Kasumi-1 (cell line): ENCODE measurements at regions not wholly inside any gene's neighbourhood (a gene's known extent, or its start where the extent isn't known, plus 50 kb on each side); places are given as distances from the start of the nearest gene placed in this dataset.

Experiments
- DNase-seq, 2 experiments: peaks; one replicate each; lab custom pipeline; 2025; lab: John Stamatoyannopoulos, UW

DNA sequence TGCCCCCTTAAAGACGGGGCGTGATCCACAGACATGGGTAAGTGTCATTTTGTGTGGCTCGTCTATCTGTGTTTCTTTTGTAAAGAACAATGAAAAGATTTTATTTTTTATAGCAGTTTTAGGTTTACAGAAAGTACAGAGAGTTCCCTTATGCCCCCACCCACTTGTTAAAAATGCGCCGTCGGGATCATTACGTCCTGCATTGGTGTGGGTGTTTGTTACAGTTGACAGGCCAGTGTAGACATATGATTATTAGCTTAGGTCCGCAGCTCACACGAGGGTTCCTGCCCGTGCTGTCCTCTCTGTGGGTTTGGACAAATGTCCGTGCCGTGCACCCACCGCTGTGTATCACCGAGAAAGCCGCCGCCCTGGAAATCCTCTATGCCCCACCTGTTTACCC lies 50.5 kb downstream of the RGS12 start:
- DNase-seq: no peak

DNA sequence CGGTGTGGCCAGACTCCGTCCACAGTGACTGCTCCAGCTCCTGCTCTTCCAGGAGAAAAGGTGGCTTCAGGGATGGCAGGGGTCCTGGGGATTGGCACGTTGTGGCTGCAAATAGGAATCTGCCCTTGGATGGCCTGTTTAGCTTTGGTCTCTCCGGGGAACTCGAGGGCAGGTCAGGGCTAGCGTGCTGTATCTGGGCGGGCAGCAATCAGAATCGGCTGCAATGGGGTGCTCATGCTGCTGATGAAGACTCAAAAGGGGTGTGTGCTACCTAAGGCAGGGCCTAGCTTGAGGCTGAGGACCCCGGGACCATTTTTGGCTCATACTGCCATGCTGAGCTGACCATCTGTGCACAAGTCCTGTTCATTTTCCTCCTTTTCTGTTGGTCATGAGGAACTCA lies 51.3 kb downstream of the RGS12 start:
- DNase-seq: no peak

DNA sequence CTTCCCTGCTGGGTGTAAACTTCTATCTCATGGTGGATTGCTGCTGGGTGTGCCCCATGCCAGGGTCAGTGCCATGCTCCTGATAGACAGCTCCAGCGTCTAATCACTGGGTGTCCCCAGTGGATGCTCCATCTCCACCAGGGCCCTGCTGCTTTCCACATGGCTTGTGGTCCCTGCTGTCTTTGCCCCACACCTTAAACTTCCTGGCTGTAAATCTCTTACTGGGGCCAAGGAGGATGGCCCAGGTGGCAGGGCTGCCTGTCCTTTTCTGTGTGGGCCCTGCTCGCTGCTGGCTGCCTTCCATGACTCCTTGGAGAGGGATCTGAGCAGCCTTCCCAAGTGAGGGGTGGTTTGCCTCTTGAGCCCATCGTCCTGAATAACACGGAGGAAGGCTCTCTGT lies 51.8 kb downstream of the RGS12 start:
- no peak for DNase-seq

DNA sequence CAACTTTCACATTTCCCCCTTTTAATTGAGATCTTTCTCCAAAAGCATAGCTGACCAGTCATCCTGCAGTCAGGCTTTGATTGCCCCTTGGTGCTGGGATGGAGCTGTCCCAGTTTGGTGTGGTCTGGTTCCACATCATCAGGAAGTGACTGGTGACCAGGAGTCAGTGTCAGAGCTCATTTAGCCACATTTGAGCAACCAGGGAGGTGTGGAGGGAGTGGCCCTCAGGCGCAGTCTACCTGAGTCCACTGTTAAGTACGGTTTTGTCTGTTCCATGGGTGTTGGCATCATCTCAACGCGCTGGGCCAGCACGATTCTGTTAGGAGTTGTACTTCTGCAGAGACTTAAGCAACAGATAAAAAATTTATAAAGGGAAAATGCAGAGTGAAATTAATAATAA lies 52.6 kb downstream of the RGS12 start:
- no peak for DNase-seq

- peak; percentile 82 to 93 for DNase-seq
Observed at GRCh38 chr4:3346146-3346545, 53.3 kb downstream of the RGS12 start.

- DNase-seq: no peak
Observed at GRCh38 chr4:3347871-3348270, 55.0 kb downstream of the RGS12 start.

DNA sequence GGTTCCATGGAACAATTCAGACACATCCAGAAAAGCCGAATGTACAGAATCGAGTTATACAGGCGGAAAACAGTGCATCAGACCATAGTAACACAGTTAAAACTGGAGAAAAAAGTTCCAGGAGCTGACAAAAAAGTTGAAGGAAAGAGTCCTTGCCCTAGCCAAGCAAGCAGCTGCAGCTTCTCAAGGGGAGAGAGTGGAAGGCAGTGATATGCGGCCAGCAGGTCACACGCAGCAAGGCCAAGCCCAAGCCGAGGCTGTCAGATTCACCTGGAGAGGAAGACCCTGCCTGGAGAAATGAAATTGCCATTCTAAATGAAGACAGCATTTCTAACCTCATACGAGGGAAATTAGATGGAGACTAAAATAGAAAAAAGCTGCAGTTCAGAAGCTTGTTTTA lies 55.8 kb downstream of the RGS12 start:
- DNase-seq: no peak

DNA sequence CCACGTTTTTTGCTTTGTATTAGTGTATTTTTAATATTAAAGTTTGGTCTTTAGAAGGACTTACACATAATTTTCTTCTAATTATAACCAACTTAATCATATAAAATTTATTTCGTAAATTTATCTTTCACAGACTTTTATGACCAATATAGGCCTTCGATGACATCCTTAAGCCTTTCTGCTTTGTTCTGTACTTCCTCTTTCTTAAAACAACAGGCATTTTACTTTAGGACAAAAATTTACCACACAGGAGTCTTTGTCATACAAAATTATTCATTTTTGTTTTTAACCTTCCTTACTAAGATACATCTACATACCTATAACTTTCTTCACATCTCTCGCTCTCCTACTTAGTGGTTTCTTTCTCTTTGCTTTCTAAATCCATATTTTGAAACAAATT lies 56.3 kb downstream of the RGS12 start:
- DNase-seq: peak; percentile 28 to 47

DNA sequence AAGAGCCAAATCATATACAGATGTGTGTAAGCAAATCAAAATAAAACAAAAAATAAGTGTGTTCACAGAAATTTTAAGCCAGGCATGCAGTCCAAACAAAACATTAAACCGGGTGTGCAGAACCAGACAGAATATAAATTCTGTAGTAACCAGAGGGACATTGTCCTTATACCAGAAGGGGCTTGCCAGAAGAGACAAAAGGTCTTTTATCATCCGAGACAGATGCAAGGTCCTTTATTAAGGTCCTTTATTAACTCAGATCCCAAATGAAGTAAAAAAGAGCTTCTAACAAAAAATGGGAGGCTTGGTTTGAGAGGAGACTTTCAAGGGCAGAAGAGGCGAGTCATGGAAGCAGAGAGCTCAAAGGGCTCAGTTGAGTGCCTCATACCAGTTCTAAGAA lies 59.2 kb downstream of the RGS12 start:
- no peak for DNase-seq

DNA sequence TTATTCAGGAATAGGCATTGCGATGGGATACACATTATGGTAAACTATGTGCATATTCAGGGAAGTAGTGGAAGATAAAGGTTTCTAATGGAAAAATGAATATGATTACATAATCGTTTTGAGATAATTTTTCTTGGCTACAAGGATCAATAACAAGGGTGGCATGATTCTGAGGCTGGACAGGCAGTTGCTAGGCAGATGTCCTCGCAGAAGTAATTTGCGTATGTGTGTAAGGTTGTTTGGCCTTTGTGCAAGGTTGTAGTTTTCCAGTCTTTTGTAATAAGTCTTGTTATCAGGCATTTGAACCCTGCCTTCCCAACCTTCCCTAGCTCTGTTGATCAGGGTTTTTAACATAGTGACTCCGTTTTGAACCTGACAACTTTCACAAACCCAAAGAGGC lies 59.7 kb downstream of the RGS12 start:
- no peak for DNase-seq

GRCh38 chr4:3352941-3353594 lies 60.2 kb downstream of the RGS12 start:
- DNase-seq: no peak

DNA sequence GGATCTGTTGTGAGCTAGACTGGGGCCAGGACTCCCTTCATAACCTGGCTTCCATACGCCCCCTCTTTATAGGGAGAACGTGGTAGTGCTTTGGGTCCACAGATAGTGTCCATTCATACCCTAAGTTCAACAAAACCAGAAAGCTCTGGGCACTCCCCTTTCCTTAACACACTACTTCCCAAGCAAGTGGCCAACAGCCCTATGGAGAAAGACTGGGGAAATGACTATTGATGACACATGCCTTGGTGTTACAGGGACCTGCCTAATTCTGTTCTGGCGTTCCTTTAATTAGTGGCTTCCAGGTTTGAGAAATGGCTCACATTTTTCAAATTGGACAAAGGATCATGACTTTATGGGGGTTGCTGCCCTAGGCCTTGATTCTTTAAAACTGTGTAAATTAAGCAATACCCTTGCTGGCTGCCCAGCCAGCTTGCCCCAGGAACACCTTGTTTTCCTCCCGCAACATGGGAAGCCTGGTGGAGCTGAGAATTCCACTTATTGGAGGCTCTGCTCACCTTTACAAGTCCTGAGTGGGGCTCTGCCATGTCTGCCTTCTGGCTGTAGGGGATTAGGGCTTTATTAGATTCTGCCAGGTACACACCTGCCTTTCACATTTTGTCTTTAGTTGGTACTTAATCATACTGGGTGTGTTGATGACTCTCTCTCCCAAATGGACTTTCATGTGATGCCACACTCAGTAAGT lies 61.1 kb downstream of the RGS12 start:
- DNase-seq: no peak

- DNase-seq: no peak
Observed at GRCh38 chr4:3354455-3354811, 61.6 kb downstream of the RGS12 start.

DNA sequence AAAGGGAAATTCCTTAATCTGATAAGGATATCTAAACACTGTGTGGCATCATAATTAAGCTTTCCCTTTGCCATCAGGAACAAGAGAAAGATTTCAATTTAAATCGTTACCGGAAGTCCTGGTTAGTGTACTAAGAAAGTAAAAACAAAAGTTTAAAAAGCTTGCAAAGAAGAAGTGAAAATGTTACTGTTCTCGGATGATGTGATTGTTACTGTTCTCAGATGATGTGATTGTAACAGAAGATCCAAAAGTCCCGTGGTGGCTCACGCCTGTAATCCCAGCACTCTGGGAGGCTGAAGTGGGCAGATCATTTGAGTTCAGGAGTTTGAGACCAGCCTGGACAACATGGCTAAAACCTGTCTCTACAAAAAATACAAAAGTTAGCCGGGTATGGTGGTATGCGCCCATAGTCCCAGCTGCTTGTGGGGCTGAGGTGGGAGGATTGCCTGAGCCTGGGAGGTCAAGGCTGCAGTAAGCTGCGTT lies 62.5 kb downstream of the RGS12 start:
- no peak for DNase-seq

GRCh38 chr4:3358656-3359055 lies 65.8 kb downstream of the RGS12 start:
- peak; percentile 30 to 33 for DNase-seq

DNA sequence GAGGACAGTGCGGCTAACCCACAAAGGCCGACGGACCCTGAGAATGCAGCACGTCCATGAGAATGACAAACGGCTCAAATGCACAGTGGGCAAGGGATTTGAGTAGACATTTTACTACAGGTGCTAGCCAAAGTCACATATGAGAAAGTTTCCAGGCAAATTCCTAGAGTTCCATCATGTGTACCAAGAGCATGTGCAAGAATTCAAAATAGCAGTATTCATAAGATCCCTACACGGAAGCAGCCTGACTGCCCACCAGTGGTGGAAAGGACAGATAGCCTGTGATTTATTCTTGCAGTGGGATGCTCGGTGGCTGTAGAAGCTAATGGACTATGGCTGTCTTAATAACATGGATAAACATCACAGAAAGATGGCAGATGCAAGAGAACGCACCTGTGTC lies 68.0 kb downstream of the RGS12 start:
- DNase-seq: no peak

DNA sequence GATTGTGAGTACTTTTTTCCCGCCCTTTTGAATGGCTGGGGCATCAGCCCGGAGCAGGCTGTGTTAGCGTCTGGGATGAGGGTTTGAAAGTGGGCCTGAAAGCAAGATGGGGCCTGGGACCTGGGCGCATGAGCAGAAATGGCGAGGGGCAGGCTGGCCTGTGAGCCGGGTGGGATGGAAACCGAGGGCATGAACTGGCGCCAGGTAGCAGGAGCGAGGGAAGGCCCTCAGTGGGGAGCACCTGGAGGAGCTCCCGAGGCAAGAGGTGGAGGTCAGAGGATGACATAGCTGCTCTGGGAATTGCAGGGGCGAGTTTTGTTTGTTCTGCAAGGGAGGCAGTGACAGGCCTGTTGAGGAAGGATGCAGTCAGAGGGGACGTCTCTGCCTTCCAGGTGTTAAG lies 68.6 kb downstream of the RGS12 start:
- no peak for DNase-seq

- no peak for DNase-seq
Observed at GRCh38 chr4:3361896-3362295, 69.1 kb downstream of the RGS12 start.

GRCh38 chr4:3362431-3363287 lies 69.8 kb downstream of the RGS12 start:
- DNase-seq: no peak

DNA sequence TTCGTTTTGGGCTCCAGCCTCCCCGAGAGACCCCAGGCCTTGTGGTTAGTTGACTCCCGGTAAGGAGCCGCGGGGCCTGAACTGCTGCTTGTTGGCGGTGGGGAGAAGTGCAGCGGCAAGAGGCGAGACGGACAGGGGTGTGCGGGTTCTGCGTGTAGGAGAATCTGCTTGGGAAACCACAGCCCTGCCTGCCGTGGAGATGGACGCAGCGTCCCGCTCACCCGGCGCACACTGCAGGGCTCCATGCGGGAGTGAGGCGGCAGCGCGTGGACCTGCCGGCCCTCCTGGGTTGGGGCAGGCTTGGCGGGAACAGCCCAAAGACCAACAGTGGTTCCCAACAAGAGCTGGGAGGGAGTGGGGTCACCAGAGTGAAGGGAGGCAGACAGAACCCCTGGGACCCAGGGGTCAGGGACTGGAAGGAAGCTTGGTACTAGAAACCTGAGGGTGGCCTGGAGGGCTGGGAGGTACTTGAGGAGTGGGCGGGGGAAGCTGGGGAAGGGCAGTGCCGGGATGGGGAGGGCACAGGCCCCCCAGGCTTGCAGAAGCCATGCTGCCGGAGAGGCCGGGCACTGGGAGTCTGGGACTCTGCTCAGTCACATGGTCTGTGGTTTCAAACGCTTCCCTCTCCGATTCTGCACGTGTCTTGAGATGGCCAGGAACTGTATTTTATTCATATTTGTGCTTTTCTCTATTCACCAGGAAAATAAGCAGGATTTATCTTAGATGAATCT lies 70.8 kb downstream of the RGS12 start:
- peak; percentile 65 to 74 for DNase-seq

DNA sequence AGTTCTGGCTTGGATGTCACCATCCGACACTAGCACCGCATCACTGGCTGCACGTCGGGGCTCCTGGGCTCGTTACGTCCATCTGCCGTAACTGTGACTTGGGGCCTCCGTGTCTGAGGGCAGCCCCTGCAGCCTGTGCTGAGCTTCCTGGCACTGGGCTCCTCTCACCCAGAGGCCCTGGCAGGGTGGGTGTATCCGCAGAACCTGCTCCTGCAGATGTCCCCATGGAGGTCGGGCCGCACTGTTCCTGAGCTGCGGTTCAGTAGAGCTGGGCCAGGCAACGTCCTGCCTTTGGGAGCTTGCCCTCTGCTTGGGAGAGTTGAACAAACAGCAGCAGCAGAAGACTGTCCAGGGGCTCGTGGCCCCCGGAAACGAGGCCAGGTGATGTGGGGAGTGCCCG lies 71.4 kb downstream of the RGS12 start:
- DNase-seq: no peak

- DNase-seq: no peak
Observed at GRCh38 chr4:3364634-3365314, 72.0 kb downstream of the RGS12 start.
